Keratinocyte (primary cell): ENCODE measurements at regions not wholly inside any gene's neighbourhood (a gene's known extent, or its start where the extent isn't known, plus 50 kb on each side); places are given as distances from the start of the nearest gene placed in this dataset.

Experiments used
- DNase-seq: peaks from one replicate; pipeline ENCODE4 v3.0.0-alpha.2; 2011; ENCODE audit warnings: low read depth, missing footprints, low spot score
- FAIRE-seq: peaks from 2 replicates; lab custom pipeline; 2011; peaks lifted over from hg19 to GRCh38; lab: Jason Lieb, UNC
- H2AFZ ChIP-seq: 2 replicates; pipeline ENCODE4 v1.6.0; 2012; ENCODE audit warnings: low read length, control low read depth, inconsistent platforms; ENCODE audit not compliant: control insufficient read depth
- H3K27ac ChIP-seq: 2 replicates; pipeline ENCODE4 v1.5.1; 2011; ENCODE audit warnings: low read length; ENCODE audit not compliant: control insufficient read depth, insufficient read depth
- H3K27me3 ChIP-seq: 3 replicates; pipeline ENCODE4 v1.6.0; 2011; ENCODE audit warnings: low read length; ENCODE audit not compliant: control insufficient read depth, insufficient read depth; ENCODE audit errors: extremely low read depth
- H3K36me3 ChIP-seq, 2 experiments: 2 replicates in 1 of 2; 3 replicates in 1 of 2; pipeline ENCODE4 v1.5.1; 2011; ENCODE audit warnings: low read length in 2 of 2, mild to moderate bottlenecking in 1 of 2; ENCODE audit not compliant: control insufficient read depth in 2 of 2, insufficient read depth in 2 of 2; ENCODE audit errors: extremely low read depth in 1 of 2
- H3K4me1 ChIP-seq: 3 replicates; pipeline ENCODE4 v1.5.1; 2011; ENCODE audit warnings: low read length; ENCODE audit not compliant: control insufficient read depth, insufficient read depth; ENCODE audit errors: extremely low read depth
- H3K4me2 ChIP-seq: 3 replicates; pipeline ENCODE4 v1.6.0; 2011; ENCODE audit warnings: low read depth, low read length; ENCODE audit not compliant: control insufficient read depth, insufficient read depth; ENCODE audit errors: extremely low read depth
- H3K4me3 ChIP-seq, 3 experiments: fragments of 200-600 bp in 1 of 3; sonication (generic) in 1 of 3; 2 replicates in 2 of 3; 3 replicates in 1 of 3; pipeline ENCODE4 v1.5.1; 2011 to 2016; ENCODE audit warnings: low read length in 3 of 3, mild to moderate bottlenecking in 3 of 3, control low read depth in 2 of 3, inconsistent platforms in 1 of 3, low read depth in 1 of 3, mixed read lengths in 1 of 3, mixed run types in 1 of 3, moderate library complexity in 1 of 3; ENCODE audit not compliant: control insufficient read depth in 2 of 3, insufficient read depth in 2 of 3; ENCODE audit errors: extremely low read depth in 1 of 3
- H3K79me2 ChIP-seq: 2 replicates; pipeline ENCODE4 v1.6.0; 2012; ENCODE audit warnings: low read length; ENCODE audit not compliant: control insufficient read depth, insufficient read depth
- H3K9ac ChIP-seq: 3 replicates; pipeline ENCODE4 v1.6.0; 2011; ENCODE audit warnings: low read length; ENCODE audit not compliant: control insufficient read depth, insufficient read depth; ENCODE audit errors: extremely low read depth
- H3K9me1 ChIP-seq: 3 replicates; pipeline ENCODE4 v1.6.0; 2011; ENCODE audit warnings: low read length; ENCODE audit not compliant: control insufficient read depth, insufficient read depth; ENCODE audit errors: extremely low read depth
- H3K9me3 ChIP-seq: 2 replicates; pipeline ENCODE4 v1.5.1; 2012; ENCODE audit warnings: low read depth, low read length; ENCODE audit not compliant: control insufficient read depth
- H4K20me1 ChIP-seq: 3 replicates; pipeline ENCODE4 v1.6.0; 2011; ENCODE audit warnings: low read length; ENCODE audit not compliant: control insufficient read depth, insufficient read depth; ENCODE audit errors: extremely low read depth
- EZH2 ChIP-seq: IDR thresholded peaks from one replicate; pipeline ENCODE4 v1.6.1; 2012; ENCODE audit warnings: inconsistent platforms, mild to moderate bottlenecking, low read length, moderate library complexity
- dilution Hi-C: fragments of 300-500 bp; cut with MboI; formaldehyde crosslinking; loops from one replicate; pipeline ENCODE4 v1.7.0; 2020; ENCODE audit warnings: low sequenced_read_pairs; ENCODE audit not compliant: extremely low pct_ligation_motif_present
- TF ChIP-seq, protein P1 (sequence below), 3 experiments: IDR thresholded peaks in 1 of 3; conservative IDR thresholded peaks in 1 of 3; optimal IDR thresholded peaks in 1 of 3; 2 replicates in 2 of 3; 3 replicates in 1 of 3; pipeline versions ENCODE3 to v1.5.1; 2011; ENCODE audit warnings: low read length in 3 of 3, mild to moderate bottlenecking in 3 of 3, moderate library complexity in 2 of 3, control low read depth in 1 of 3, inconsistent platforms in 1 of 3; ENCODE audit not compliant: insufficient read depth in 2 of 3; ENCODE audit errors: extremely low read depth in 1 of 3

DNA sequence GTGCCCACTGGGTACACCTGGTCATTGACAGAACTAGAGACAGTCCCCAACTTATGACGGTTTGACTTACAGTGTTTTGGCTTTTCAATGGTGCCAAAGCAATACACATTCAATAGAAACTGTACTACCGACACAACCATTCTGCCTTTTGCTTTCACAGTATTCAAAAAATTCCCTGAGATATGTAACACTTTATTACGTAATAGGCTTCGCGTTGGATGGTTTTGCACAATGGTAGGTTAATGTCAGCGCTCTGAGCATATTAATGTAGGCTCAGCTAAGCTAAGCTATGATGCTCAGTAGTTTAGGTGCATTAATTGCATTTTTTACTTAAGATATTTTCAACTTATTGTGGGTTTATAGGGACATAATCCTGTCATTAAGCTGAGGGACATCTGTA, 105.1 kb upstream of the B3GAT1 start:
- no peaks in the 10 kb centered on the region for H4K20me1 ChIP-seq
- no peaks in the 10 kb centered on the region for H3K4me1 ChIP-seq
- H3K4me2 ChIP-seq = no peak overlapping the region
- no peaks in the 10 kb centered on the region for H3K79me2 ChIP-seq
- no peak for FAIRE-seq
- dilution Hi-C loops = no loop called here
- TF ChIP-seq, protein P1, sequence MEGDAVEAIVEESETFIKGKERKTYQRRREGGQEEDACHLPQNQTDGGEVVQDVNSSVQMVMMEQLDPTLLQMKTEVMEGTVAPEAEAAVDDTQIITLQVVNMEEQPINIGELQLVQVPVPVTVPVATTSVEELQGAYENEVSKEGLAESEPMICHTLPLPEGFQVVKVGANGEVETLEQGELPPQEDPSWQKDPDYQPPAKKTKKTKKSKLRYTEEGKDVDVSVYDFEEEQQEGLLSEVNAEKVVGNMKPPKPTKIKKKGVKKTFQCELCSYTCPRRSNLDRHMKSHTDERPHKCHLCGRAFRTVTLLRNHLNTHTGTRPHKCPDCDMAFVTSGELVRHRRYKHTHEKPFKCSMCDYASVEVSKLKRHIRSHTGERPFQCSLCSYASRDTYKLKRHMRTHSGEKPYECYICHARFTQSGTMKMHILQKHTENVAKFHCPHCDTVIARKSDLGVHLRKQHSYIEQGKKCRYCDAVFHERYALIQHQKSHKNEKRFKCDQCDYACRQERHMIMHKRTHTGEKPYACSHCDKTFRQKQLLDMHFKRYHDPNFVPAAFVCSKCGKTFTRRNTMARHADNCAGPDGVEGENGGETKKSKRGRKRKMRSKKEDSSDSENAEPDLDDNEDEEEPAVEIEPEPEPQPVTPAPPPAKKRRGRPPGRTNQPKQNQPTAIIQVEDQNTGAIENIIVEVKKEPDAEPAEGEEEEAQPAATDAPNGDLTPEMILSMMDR (optimal IDR thresholded peaks at IDR 0.05 in 1 of 3, IDR thresholded peaks at IDR 0.05 in 1 of 3, conservative IDR thresholded peaks at IDR 0.05 in 1 of 3; ENCODE audit: extremely low read depth in 1 of 3, insufficient read depth in 2 of 3, low read length in 3 of 3) = no peak
- TF ChIP-seq EZH2 = no peak
- no peaks in the 10 kb centered on the region for H3K27me3 ChIP-seq
- no peak overlapping the region for H3K4me3 ChIP-seq
- no peaks in the 10 kb centered on the region for H3K36me3 ChIP-seq
- H3K27ac ChIP-seq = no peak overlapping the region
- no peaks in the 10 kb centered on the region for H3K9me3 ChIP-seq
- no peaks in the 10 kb centered on the region for H3K9me1 ChIP-seq
- DNase-seq = no peak
- no peak overlapping the region for H3K9ac ChIP-seq
- no peak overlapping the region for H2AFZ ChIP-seq

DNA sequence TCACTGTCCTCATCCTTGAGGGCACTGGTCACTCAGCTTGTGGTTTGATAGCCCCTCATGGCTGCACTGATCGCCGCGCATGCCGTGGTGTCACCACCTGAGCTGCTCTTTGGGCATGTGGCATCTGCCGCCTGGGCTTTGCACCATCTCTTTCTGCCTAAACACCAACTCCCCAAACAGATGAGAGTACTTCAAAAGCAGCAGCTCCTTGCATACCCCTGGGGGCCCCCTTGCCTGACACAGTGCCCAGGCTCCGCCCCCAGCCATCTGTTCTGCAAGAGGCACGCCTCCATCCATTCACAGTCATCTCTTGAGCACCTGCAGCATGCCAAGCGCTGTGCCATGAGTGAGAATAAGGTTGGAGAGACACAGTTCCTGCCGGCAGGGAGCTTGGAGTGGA, 104.5 kb upstream of the B3GAT1 start:
- Histone ChIP-seq H3K9me1 (no peaks in the 10 kb centered on the region), H2AFZ (no peak overlapping the region), H3K27me3 (no peaks in the 10 kb centered on the region), H4K20me1 (no peaks in the 10 kb centered on the region), H3K4me2 (no peak overlapping the region), H3K4me3 (no peak overlapping the region), H3K27ac (no peak overlapping the region), H3K4me1 (no peaks in the 10 kb centered on the region), H3K79me2 (no peaks in the 10 kb centered on the region), H3K9ac (no peak overlapping the region), H3K36me3 (no peaks in the 10 kb centered on the region), H3K9me3 (no peaks in the 10 kb centered on the region)
- TF ChIP-seq, protein P1 (optimal IDR thresholded peaks at IDR 0.05 in 1 of 3, IDR thresholded peaks at IDR 0.05 in 1 of 3, conservative IDR thresholded peaks at IDR 0.05 in 1 of 3; ENCODE audit: extremely low read depth in 1 of 3, insufficient read depth in 2 of 3, low read length in 3 of 3) = no peak
- TF ChIP-seq EZH2 = no peak
- dilution Hi-C loops = no loop called here
- no peak for DNase-seq
- FAIRE-seq = no peak
